CD14-positive monocyte (primary cell): ENCODE measurements at regions not wholly inside any gene's neighbourhood (a gene's known extent, or its start where the extent isn't known, plus 50 kb on each side); places are given as distances from the start of the nearest gene placed in this dataset.

Experiments used
- DNase-seq, 3 donors: peaks; one replicate each; pipeline ENCODE4 v3.0.0-alpha.2; 2011 to 2022
- H2AFZ ChIP-seq: 2 replicates; pipeline ENCODE4 v1.6.0; 2012; ENCODE audit warnings: mild to moderate bottlenecking, low read depth, low read length, inconsistent platforms; ENCODE audit not compliant: insufficient read depth, poor library complexity, severe bottlenecking
- H3K27ac ChIP-seq, 2 donors: 1 replicate in 1 of 2; 2 replicates in 1 of 2; pipeline ENCODE4 v1.5.1; 2012 to 2013; ENCODE audit warnings: low read length in 2 of 2, control low read depth in 1 of 2, inconsistent platforms in 1 of 2, low read depth in 1 of 2, mild to moderate bottlenecking in 1 of 2
- H3K27me3 ChIP-seq, 2 donors: one replicate each; pipeline versions ENCODE4 v1.6.0 to v1.6.1; 2011 to 2013; ENCODE audit warnings: low read length in 2 of 2; ENCODE audit not compliant: control insufficient read depth in 2 of 2, insufficient read depth in 2 of 2
- H3K36me3 ChIP-seq, 2 donors: replicated peaks in 1 of 2; 1 replicate in 1 of 2; 2 replicates in 1 of 2; pipeline versions ENCODE4 v1.5.1 to v1.6.1; 2012 to 2013; ENCODE audit warnings: low read length in 2 of 2, control low read depth in 1 of 2, inconsistent platforms in 1 of 2, mild to moderate bottlenecking in 1 of 2; ENCODE audit not compliant: insufficient read depth in 2 of 2, control insufficient read depth in 1 of 2
- H3K4me1 ChIP-seq, 2 donors: 1 replicate in 1 of 2; 2 replicates in 1 of 2; pipeline versions ENCODE4 v1.5.1 to v1.6.1; 2012 to 2013; ENCODE audit warnings: low read length in 2 of 2, control low read depth in 1 of 2, inconsistent platforms in 1 of 2, mild to moderate bottlenecking in 1 of 2, moderate library complexity in 1 of 2; ENCODE audit not compliant: insufficient read depth in 2 of 2, control insufficient read depth in 1 of 2
- H3K4me2 ChIP-seq: replicated peaks from 2 replicates; pipeline ENCODE3; 2012; ENCODE audit warnings: low read length, moderate library complexity, mild to moderate bottlenecking; ENCODE audit not compliant: poor library complexity, severe bottlenecking; ENCODE audit errors: extremely low read depth
- H3K4me3 ChIP-seq, 3 experiments: fragments of 200-600 bp in 1 of 3; sonication (generic) in 1 of 3; replicated peaks in 1 of 3; 1 replicate in 2 of 3; 2 replicates in 1 of 3; pipeline ENCODE4 v1.5.1; 2011 to 2013; ENCODE audit warnings: low read length in 3 of 3, mild to moderate bottlenecking in 3 of 3, control low read depth in 2 of 3, low read depth in 2 of 3, inconsistent platforms in 1 of 3, moderate library complexity in 1 of 3
- H3K79me2 ChIP-seq: 2 replicates; pipeline ENCODE4 v1.6.0; 2012; ENCODE audit warnings: mild to moderate bottlenecking, control low read depth, inconsistent platforms, low read length, moderate library complexity; ENCODE audit not compliant: insufficient read depth
- H3K9ac ChIP-seq: 2 replicates; pipeline ENCODE4 v1.6.0; 2017; ENCODE audit warnings: low read length, mild to moderate bottlenecking; ENCODE audit not compliant: insufficient read depth, poor library complexity, severe bottlenecking
- H3K9me3 ChIP-seq, 2 donors: replicated peaks in 1 of 2; 1 replicate in 1 of 2; 2 replicates in 1 of 2; pipeline versions ENCODE4 v1.5.1 to v1.6.1; 2012 to 2013; ENCODE audit warnings: low read length in 2 of 2, control low read depth in 1 of 2; ENCODE audit not compliant: control insufficient read depth in 1 of 2, insufficient read depth in 1 of 2
- H4K20me1 ChIP-seq: 2 replicates; pipeline ENCODE4 v1.6.0; 2012; ENCODE audit warnings: mild to moderate bottlenecking, low read length, control low read depth, moderate library complexity; ENCODE audit not compliant: insufficient read depth
- H3K27ac Mint-ChIP-seq, 7 donors: one replicate each; pipeline ENCODE4 v1.8.0; 2020; ENCODE audit warnings: mild to moderate bottlenecking in 7 of 7, mixed read lengths in 7 of 7, moderate library complexity in 6 of 7, inconsistent platforms in 2 of 7
- H3K27me3 Mint-ChIP-seq, 3 donors: one replicate each; pipeline ENCODE4 v1.8.0; 2021 to 2022; ENCODE audit warnings: low read depth in 3 of 3, mild to moderate bottlenecking in 3 of 3, mixed read lengths in 3 of 3, moderate library complexity in 3 of 3, inconsistent platforms in 1 of 3
- H3K36me3 Mint-ChIP-seq, 2 donors: one replicate each; pipeline ENCODE4 v1.8.0; 2020; ENCODE audit warnings: mixed read lengths in 2 of 2, inconsistent platforms in 1 of 2, mild to moderate bottlenecking in 1 of 2
- H3K4me1 Mint-ChIP-seq: one replicate; pipeline ENCODE4 v1.8.0; 2020; ENCODE audit warnings: mild to moderate bottlenecking, mixed read lengths
- H3K4me3 Mint-ChIP-seq, 2 donors: one replicate each; pipeline ENCODE4 v1.8.0; 2020; ENCODE audit warnings: mild to moderate bottlenecking in 2 of 2, mixed read lengths in 2 of 2, moderate library complexity in 1 of 2
- H3K9me3 Mint-ChIP-seq, 7 donors: one replicate each; pipeline ENCODE4 v1.8.0; 2020 to 2022; ENCODE audit warnings: mixed read lengths in 7 of 7, mild to moderate bottlenecking in 6 of 7, moderate library complexity in 6 of 7, inconsistent platforms in 2 of 7
- WGBS: methylation state at CpG from one replicate; pipeline ENCODE4 v1.1.5; 2013; ENCODE audit warnings: missing lambda C conversion rate; ENCODE audit not compliant: insufficient coverage; 5-methylcytosine and 5-hydroxymethylcytosine counted together
- intact Hi-C, 2 donors: fragments of 100-400 bp; cut with micrococcal nuclease; formaldehyde crosslinking; loops; one replicate each; pipeline versions ENCODE4 v1.15.0 to v1.15.1; 2023
- TF ChIP-seq, protein P1 (sequence below): fragments of 200-600 bp; IDR thresholded peaks from one replicate; pipeline ENCODE4 v1.8.0; 2022; ENCODE audit warnings: antibody characterized with exemption, mild to moderate bottlenecking

DNA sequence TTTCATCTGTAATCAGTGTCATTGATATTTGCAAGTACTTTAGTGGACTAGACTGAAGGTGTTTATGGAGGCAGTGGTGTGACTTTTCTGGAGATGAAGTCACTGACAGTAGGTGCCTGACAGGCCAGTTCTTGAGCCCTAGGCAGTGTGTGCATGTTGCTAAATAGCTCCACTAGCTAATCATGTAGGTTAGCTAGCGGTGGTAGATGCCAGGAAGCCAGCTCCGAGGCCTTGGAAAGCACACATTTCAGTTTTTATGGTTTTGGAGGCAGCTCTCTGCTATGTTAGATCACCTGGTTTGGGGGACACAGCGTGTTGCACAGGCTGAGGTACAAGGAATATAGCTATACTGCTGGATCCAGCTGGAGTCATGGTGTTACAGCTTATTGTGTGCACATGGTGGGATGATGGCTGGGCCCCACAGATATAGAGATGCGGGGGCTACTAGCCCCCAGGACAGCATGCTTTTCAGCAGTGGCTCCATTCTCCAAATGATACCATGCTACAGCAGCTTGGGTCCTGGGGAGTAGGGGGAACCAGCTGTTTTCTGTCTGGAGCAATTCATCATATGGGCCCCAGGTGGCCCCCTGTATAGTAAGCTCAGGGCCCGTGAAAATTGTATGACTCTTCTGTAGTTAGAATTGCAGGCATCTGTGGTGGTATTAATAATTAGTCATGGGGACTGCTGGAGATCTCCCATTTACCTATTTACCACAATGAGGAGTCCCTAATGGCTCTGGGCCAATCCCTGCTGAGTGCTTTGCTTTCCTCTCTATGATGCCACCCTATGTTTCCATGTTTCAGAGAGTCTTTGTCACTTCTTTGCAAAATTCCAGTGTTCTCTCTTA, 367.2 kb upstream of the LMO3 start:
- TF ChIP-seq, protein P1, sequence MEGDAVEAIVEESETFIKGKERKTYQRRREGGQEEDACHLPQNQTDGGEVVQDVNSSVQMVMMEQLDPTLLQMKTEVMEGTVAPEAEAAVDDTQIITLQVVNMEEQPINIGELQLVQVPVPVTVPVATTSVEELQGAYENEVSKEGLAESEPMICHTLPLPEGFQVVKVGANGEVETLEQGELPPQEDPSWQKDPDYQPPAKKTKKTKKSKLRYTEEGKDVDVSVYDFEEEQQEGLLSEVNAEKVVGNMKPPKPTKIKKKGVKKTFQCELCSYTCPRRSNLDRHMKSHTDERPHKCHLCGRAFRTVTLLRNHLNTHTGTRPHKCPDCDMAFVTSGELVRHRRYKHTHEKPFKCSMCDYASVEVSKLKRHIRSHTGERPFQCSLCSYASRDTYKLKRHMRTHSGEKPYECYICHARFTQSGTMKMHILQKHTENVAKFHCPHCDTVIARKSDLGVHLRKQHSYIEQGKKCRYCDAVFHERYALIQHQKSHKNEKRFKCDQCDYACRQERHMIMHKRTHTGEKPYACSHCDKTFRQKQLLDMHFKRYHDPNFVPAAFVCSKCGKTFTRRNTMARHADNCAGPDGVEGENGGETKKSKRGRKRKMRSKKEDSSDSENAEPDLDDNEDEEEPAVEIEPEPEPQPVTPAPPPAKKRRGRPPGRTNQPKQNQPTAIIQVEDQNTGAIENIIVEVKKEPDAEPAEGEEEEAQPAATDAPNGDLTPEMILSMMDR: no peak
- Mint-ChIP-seq H3K27me3 (peaks cover 0 to 1% (median 0%) of the 10 kb centered on the region in 3 donors), H3K27ac (no peak overlapping the region), H3K4me1 (no peaks in the 10 kb centered on the region), H3K36me3 (no peaks in the 10 kb centered on the region), H3K4me3 (no peak overlapping the region), H3K9me3 (peaks cover 0 to 4% (median 1%) of the 10 kb centered on the region in 7 donors)
- Histone ChIP-seq H3K27me3 (no peaks in the 10 kb centered on the region), H4K20me1 (no peaks in the 10 kb centered on the region), H3K27ac (no peak overlapping the region), H3K4me1 (no peaks in the 10 kb centered on the region), H3K9me3 (peaks cover 0 to 4% of the 10 kb centered on the region in 2 donors), H3K9ac (no peak overlapping the region), H3K4me3 (no peak overlapping the region), H3K79me2 (no peaks in the 10 kb centered on the region), H2AFZ (no peak overlapping the region), H3K36me3 (no peaks in the 10 kb centered on the region), H3K4me2 (no peak overlapping the region)
- WGBS: 86% methylated on average over 2 of the region's 5 CpGs
- no peak for DNase-seq
- intact Hi-C loops: no loop called here

DNA sequence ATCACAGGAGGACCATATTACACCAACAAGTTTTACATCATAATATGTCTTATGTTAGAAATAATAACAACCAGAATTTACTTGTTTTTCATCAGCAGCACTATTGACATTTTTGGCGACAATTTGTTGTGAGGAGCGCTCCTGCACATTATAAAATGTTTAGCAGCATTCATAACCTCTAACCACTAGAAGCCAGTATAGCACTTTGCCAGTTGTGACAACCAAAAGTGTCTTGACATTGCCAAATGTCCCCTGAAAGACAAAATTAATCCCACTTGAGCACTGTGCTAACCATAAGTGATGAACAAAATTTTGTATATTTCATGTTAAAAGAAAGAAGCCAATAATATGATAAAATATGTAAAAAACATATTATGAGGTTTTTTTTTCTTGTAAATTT, 356.9 kb upstream of the LMO3 start:
- no peaks in the 10 kb centered on the region for H3K79me2 ChIP-seq
- H3K9me3 Mint-ChIP-seq: peaks cover 0 to 10% (median 2%) of the 10 kb centered on the region in 7 donors
- intact Hi-C loops: no loop called here
- H3K9me3 ChIP-seq: no peaks in the 10 kb centered on the region
- no peak for DNase-seq
- H3K27ac ChIP-seq: no peak overlapping the region
- H3K4me3 Mint-ChIP-seq: no peak overlapping the region
- H3K27me3 Mint-ChIP-seq: no peaks in the 10 kb centered on the region
- no peak overlapping the region for H3K27ac Mint-ChIP-seq
- WGBS: no CpG with 5 or more reads among the region's 2 CpGs
- TF ChIP-seq, protein P1: no peak
- H3K4me3 ChIP-seq: no peak overlapping the region
- no peaks in the 10 kb centered on the region for H3K4me1 ChIP-seq
- H3K4me2 ChIP-seq: no peak overlapping the region
- H2AFZ ChIP-seq: no peak overlapping the region
- H3K4me1 Mint-ChIP-seq: no peaks in the 10 kb centered on the region
- no peaks in the 10 kb centered on the region for H3K36me3 ChIP-seq
- H3K27me3 ChIP-seq: no peaks in the 10 kb centered on the region
- H3K9ac ChIP-seq: no peak overlapping the region
- H3K36me3 Mint-ChIP-seq: no peaks in the 10 kb centered on the region
- H4K20me1 ChIP-seq: no peaks in the 10 kb centered on the region
